HEK293 (cell line): ENCODE measurements at regions not wholly inside any gene's neighbourhood (a gene's known extent, or its start where the extent isn't known, plus 50 kb on each side); places are given as distances from the start of the nearest gene placed in this dataset.

Experiments
- CTCF ChIP-seq: fragments of 450-650 bp; formaldehyde crosslinking; IDR thresholded peaks from 2 replicates; pipeline ENCODE4 v1.5.1; 2016; ENCODE audit warnings: missing biosample characterization, missing genetic modification characterization
- SP7 ChIP-seq: fragments of 450-650 bp; formaldehyde crosslinking; IDR thresholded peaks from 2 replicates; pipeline ENCODE4 v1.5.1; 2016; ENCODE audit warnings: missing biosample characterization, missing genetic modification characterization
- ZNF138 ChIP-seq: fragments of 450-650 bp; formaldehyde crosslinking; IDR thresholded peaks from 2 replicates; pipeline ENCODE4 v1.5.1; 2016; ENCODE audit warnings: missing biosample characterization, missing genetic modification characterization, borderline replicate concordance

DNA sequence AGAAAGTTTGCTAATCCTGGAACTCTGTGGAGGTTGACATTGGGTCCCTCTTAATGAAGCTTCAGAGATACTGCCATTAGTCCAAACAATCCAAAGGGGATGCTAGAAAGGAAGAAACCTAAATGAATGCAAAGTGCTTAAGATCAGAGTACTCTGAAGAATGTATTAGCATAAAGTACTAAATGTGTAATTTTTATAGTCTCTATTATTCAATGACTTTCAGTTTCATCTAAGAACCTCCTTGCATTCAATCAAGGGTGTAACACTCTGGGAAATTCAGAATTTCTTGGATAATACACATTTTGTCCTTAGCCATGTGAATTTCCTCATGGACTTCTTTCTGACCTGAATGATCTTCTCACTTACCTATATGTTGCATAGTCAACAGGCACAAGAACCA lies 1078.5 kb upstream of the ADGRL4 start:
- TF ChIP-seq CTCF = no peak
- no peak for TF ChIP-seq SP7
- TF ChIP-seq ZNF138 (tag by site-specific recombination) = no peak
